GM12872 (cell line): ENCODE measurements at regions not wholly inside any gene's neighbourhood (a gene's known extent, or its start where the extent isn't known, plus 50 kb on each side); places are given as distances from the start of the nearest gene placed in this dataset.
A peak's percentile ranks its signal among the peaks of the same experiment; 100 is the strongest.

Experiments
- TF ChIP-seq, protein P1 (sequence below): IDR thresholded peaks from 3 replicates; pipeline ENCODE4 v1.5.1; 2011; ENCODE audit warnings: low read depth, mild to moderate bottlenecking, low read length, moderate library complexity; ENCODE audit not compliant: insufficient read depth

DNA sequence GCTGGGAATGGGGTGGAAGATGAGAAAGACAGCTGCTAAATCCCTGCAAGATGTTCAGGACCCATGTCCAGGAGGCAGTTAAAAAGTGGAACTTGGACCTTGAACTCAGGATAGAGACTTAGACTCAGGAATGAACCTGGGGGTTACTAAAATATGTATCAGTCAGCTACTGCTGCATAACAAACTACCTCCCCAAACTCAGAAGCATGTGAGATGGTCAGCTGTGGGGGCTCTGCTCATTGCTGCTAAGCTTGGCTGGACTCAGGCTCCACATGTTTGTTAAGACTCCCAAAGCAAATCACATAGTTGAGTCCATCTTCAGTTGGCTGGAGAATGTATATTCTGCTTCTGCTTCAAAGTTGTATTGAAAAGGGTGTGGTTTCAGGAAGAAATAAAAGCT, 61.4 kb upstream of the COPS8 start:
- TF ChIP-seq, protein P1, sequence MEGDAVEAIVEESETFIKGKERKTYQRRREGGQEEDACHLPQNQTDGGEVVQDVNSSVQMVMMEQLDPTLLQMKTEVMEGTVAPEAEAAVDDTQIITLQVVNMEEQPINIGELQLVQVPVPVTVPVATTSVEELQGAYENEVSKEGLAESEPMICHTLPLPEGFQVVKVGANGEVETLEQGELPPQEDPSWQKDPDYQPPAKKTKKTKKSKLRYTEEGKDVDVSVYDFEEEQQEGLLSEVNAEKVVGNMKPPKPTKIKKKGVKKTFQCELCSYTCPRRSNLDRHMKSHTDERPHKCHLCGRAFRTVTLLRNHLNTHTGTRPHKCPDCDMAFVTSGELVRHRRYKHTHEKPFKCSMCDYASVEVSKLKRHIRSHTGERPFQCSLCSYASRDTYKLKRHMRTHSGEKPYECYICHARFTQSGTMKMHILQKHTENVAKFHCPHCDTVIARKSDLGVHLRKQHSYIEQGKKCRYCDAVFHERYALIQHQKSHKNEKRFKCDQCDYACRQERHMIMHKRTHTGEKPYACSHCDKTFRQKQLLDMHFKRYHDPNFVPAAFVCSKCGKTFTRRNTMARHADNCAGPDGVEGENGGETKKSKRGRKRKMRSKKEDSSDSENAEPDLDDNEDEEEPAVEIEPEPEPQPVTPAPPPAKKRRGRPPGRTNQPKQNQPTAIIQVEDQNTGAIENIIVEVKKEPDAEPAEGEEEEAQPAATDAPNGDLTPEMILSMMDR, result no peak

DNA sequence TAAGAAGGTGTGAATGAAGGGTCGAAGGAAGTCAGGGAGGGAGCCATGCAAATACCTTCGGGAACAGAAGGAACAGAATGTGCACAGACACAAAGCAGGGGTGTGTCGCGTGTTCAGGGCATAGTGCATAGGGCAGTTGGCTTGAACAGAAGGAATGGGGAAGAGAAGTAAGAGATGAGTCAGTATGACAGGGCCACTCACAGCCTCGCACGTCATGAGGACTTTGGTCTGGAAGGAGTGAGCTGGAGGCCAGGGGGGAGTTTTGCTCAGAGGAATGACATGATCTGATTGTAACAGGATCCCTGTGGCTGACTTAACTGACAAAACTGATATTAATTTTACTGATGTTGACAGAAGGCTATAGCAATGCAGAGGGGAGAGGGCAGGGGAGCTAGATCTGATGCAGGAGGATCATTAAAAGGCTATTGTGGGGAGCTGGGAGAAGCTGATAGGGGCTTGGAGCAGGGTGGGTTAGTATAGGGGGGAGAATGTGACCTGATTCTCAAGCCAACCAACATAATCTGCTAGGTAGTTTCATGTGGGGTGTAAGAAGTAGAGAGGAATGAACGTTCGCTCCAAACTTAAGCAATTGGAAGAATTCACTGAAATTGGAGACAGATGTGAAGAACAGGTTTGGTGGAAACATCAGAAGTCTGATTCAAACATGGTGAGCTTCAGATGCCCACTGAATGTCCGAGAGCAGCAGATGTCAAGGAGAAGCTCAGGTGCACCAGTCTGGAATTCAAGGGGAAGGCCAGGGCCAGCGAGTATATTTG, 60.4 kb upstream of the COPS8 start:
- TF ChIP-seq, protein P1, result no peak

DNA sequence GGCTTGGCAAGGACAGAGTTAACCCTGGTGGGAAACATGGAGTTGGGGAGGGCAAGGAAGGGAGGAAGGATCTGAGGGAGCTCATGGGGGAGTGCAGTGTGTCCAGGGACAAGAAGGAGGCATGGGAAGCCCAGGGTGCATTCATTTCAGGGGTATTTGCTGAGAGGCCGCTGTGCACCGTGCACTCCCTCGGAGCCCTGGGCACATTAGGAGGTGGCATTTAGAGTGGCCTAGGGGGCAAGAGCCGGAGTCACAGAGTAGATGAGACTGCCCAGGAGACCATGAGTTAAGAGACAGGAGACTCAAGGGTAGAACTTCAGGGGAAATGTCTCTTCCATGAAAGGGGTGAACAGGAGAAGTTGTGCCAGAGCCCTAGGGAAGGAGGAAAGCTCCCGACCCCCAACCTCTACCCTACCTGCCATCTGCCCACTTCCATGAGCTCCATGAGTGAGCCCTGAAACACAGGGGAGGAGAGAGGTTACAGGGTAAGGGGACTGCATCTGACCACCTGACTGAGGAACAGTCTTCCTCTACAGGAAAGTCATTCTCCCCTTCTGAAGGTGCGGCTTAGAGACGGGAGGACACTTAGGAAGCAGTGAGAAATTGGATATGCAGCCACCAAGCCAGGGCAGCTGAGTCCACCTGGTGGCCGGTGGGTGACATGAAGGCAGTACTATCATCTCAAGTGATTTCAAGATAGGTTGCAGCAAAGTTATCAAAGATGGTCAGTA, 58.5 kb upstream of the COPS8 start:
- TF ChIP-seq, protein P1, result peak; percentile 81

DNA sequence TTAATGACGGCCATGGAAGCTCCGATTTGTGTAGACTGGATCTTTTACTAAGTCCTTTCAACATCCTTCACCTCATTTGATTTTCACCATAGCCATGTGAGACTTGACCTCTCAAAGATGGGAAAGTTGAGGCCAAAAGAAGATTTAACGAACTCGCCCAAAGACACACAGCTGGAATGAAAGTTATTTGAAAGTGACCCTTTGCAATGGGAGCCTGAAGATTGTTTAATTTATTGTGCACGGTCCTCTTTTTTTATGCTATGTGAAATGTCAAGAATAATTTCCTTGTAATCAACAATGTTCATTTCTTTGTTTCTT, 58.0 kb upstream of the COPS8 start:
- TF ChIP-seq, protein P1, result no peak

DNA sequence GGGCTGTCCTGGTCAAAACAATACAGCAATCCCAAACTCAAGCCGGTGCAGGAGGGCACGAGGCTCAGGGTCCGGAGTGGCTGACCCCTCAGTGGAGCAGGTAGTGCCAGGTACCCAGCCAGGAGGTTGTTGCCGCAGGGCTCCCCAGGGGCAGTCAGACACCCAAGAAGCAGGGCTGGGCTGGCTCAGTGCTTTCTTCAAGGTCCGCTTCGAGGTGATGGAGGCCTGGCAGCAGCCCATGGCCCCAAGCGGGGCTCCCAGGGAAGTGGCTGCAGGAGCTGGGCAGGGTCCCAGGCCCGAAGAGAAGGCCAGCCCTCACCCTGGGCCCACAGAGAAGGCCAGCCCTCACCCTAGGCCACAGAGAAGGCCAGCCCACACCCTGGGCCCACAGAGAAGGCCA, 55.3 kb upstream of the COPS8 start:
- TF ChIP-seq, protein P1, result no peak

DNA sequence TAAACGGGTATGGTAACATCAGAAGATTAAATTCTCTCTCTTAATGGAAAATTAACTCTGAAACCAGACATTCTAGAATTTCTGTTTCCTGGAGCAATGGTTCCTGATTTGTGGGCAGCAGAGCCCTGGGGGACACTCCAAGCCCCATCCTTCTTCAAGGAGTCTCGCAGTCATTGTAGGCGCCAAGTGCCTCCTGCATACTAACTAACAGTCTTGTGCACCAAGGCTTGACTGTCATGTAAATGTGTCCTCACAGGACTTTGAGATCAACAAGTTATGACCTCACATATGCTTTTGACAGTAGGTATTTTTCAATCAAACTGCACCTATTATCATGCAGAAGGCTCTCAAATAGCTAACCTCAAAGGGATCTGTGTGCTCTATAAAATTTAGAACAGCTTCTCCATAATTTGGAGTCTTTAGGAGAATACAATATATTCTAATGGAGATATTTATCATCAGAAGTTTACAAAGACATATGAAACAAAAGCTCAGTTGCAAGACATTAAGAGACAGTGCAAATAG, 52.1 kb upstream of the COPS8 start:
- TF ChIP-seq, protein P1, result no peak

DNA sequence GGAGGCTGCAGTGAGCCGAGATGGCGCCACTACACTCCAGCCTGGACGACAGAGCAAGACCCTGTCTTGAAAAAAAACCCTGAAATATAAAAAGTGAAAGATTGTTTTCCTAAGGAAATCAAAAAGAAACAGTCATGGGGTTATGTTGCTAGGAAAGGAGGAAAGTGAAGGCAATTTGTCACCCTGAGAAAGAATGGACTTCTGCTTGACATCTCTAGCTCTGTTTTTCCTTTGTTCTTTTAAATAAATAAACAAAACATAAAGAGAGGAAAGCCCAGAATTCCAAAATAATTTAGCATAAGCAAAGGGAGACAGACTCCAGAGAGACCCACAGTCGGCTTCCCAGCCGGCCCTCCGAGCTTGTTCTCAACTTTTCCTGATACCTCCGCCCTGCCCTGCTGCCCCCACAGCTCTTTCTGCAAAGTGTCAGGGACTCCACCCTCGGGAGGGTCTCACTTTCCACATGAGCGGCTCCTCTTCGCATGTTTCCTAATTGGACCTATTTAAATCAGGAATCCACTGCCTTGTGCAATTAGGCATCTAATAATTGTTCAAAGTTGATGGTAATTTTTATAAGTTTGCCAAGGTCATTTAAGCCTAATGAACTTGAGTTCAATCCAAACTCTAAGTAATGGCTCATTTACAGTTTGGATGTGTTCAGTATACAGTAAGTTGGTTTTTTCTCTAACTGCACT, 49.8 kb upstream of the COPS8 start:
- TF ChIP-seq, protein P1, result no peak
